ENCODE measurements at regions not wholly inside any gene's neighbourhood (a gene's known extent, or its start where the extent isn't known, plus 50 kb on each side); places are given as distances from the start of the nearest gene placed in this dataset.
A peak's percentile ranks its signal among the peaks of the same experiment; 100 is the strongest.

GRCh38 chr6:14552891-14553290 is 435.3 kb downstream of the CD83 start:
- Histone ChIP-seq H3K4ac (ENCODE audit: low read depth, low read length) (no peak overlapping the region), H2BK15ac (ENCODE audit: low read depth, low read length) (no peak overlapping the region), H3K4me2 (ENCODE audit: insufficient read depth, insufficient read length, low read length) (no peak overlapping the region), H2BK120ac (ENCODE audit: low read depth, low read length, poor library complexity, severe bottlenecking) (no peak overlapping the region), H4K20me1 (ENCODE audit: control insufficient read depth, insufficient read depth, insufficient read length) (no peaks in the 10 kb centered on the region), H3K14ac (ENCODE audit: insufficient read depth, low read length) (no peak overlapping the region), H3K9ac (ENCODE audit: extremely low read depth, insufficient read length, low read length) (no peak overlapping the region), H4K91ac (ENCODE audit: insufficient read length, low read depth, low read length) (no peak overlapping the region), H3K4me1 (ENCODE audit: insufficient read depth, low read length) (no peaks in the 10 kb centered on the region), H2BK20ac (ENCODE audit: low read depth, low read length, poor library complexity, severe bottlenecking) (no peak overlapping the region), H2BK5ac (ENCODE audit: insufficient read length, low read length) (no peak overlapping the region), H4K8ac (replicated peaks; ENCODE audit: insufficient read length, low read depth, low read length) (no peak overlapping the region), H3K27me3 (ENCODE audit: insufficient read depth, low read length) (no peaks in the 10 kb centered on the region), H3K23ac (ENCODE audit: insufficient read length, low read depth, low read length) (no peak overlapping the region), H3K79me1 (ENCODE audit: insufficient read depth, low read depth, low read length, poor library complexity, severe bottlenecking) (no peaks in the 10 kb centered on the region), H2AK5ac (ENCODE audit: insufficient read length, low read length) (no peak overlapping the region), H4K5ac (ENCODE audit: insufficient read length, low read depth, low read length) (no peak overlapping the region), H3K56ac (ENCODE audit: insufficient read length, low read depth, low read length) (no peak overlapping the region), H2BK12ac (ENCODE audit: insufficient read length, low read depth, low read length) (no peak overlapping the region), H2AFZ (ENCODE audit: low read length) (no peak overlapping the region), H3K18ac (ENCODE audit: insufficient read length, low read depth, low read length) (no peak overlapping the region), H3K79me2 (ENCODE audit: insufficient read depth, low read length) (no peaks in the 10 kb centered on the region), H3K27ac (ENCODE audit: insufficient read length, low read depth, low read length) (no peak overlapping the region), H3K9me3 (ENCODE audit: control insufficient read depth, low read depth, low read length) (no peaks in the 10 kb centered on the region), H3K23me2 (ENCODE audit: insufficient read length, low read depth, low read length, poor library complexity, severe bottlenecking) (no peaks in the 10 kb centered on the region), H3T11ph (ENCODE audit: low read length) (no peak overlapping the region)
- Mint-ChIP-seq H3K27ac (peak overlapping the region in 1 of 3 experiments; percentile 29; a peak in 1 of 7 replicates), H3K4me1 (peaks cover 26 to 27% of the 10 kb centered on the region in 2 experiments), H3K27me3 (ENCODE audit: low read depth) (no peaks in the 10 kb centered on the region; the same call in 1 of the 2 replicates), H3K4me3 (no peak overlapping the region), H3K9me3 (peaks cover 0 to 3% of the 10 kb centered on the region in 2 experiments; a peak in 3 of 5 replicates), H3K36me3 (ENCODE audit: insufficient read depth in 1 of 3, low read depth in 3 of 3) (peaks cover 0 to 16% (median 6%) of the 10 kb centered on the region in 3 experiments; a peak in 4 of 7 replicates)
- TF ChIP-seq CTCF (conservative IDR thresholded peaks at IDR 0.05): no peak
- DNase-seq: no peak
- no CpG with 5 or more reads among the region's 5 CpGs for WGBS (ENCODE audit: extremely low coverage, insufficient read length, low lambda C conversion rate)
